AG04450 (cell line): ENCODE measurements at regions not wholly inside any gene's neighbourhood (a gene's known extent, or its start where the extent isn't known, plus 50 kb on each side); places are given as distances from the start of the nearest gene placed in this dataset.

Source experiments
- CTCF ChIA-PET: fragments of 300-600, 350-600 bp; formaldehyde crosslinking; extraction: SDS; loops from one replicate; lab custom pipeline; 2022; ENCODE audit warnings: antibody characterized with exemption, inconsistent platforms; lab: Charles Lee
- POLR2A ChIA-PET: fragments of 350-600 bp; formaldehyde crosslinking; extraction: SDS; loops from one replicate; lab custom pipeline; 2021; ENCODE audit warnings: antibody characterized with exemption, inconsistent platforms; lab: Yijun Ruan, JAX
- DNase-seq: peaks from one replicate; pipeline ENCODE4 v3.0.0-alpha.2; 2011; ENCODE audit warnings: low read depth, low spot score
- H3K27ac ChIP-seq: one replicate; pipeline ENCODE4 v1.5.1; 2012; ENCODE audit warnings: low read depth, low read length, control low read depth
- H3K27me3 ChIP-seq: one replicate; pipeline ENCODE4 v1.6.0; 2012; ENCODE audit warnings: low read length; ENCODE audit not compliant: control insufficient read depth, insufficient read depth
- H3K4me3 ChIP-seq: 2 replicates; pipeline ENCODE4 v1.5.1; 2011; ENCODE audit warnings: mild to moderate bottlenecking, low read depth, low read length, control low read depth
- H3K9me3 ChIP-seq: 2 replicates; pipeline ENCODE4 v1.5.1; 2012; ENCODE audit warnings: low read length; ENCODE audit not compliant: control insufficient read depth, insufficient read depth
- TF ChIP-seq, protein P1 (sequence below): IDR thresholded peaks from 2 replicates; pipeline ENCODE4 v1.5.1; 2011; ENCODE audit warnings: low read depth, low read length, control low read depth, inconsistent platforms

GRCh38 chr5:41637424-41637823 lies 127.0 kb upstream of the PLCXD3 start:
- H3K9me3 ChIP-seq, result no peaks in the 10 kb centered on the region
- ChIA-PET CTCF (interaction anchor here (1.4 to 2.4 kb wide), 2 partner anchors 361 to 733 kb away, joined by 3 to 12 read pairs; no protein-coding TSS in a partner anchor), POLR2A (no interaction called here)
- H3K27ac ChIP-seq, result no peak overlapping the region
- DNase-seq, result no peak
- no peaks in the 10 kb centered on the region for H3K27me3 ChIP-seq
- H3K4me3 ChIP-seq, result no peak overlapping the region
- TF ChIP-seq, protein P1, sequence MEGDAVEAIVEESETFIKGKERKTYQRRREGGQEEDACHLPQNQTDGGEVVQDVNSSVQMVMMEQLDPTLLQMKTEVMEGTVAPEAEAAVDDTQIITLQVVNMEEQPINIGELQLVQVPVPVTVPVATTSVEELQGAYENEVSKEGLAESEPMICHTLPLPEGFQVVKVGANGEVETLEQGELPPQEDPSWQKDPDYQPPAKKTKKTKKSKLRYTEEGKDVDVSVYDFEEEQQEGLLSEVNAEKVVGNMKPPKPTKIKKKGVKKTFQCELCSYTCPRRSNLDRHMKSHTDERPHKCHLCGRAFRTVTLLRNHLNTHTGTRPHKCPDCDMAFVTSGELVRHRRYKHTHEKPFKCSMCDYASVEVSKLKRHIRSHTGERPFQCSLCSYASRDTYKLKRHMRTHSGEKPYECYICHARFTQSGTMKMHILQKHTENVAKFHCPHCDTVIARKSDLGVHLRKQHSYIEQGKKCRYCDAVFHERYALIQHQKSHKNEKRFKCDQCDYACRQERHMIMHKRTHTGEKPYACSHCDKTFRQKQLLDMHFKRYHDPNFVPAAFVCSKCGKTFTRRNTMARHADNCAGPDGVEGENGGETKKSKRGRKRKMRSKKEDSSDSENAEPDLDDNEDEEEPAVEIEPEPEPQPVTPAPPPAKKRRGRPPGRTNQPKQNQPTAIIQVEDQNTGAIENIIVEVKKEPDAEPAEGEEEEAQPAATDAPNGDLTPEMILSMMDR, result no peak

GRCh38 chr5:41636605-41637004 lies 126.2 kb upstream of the PLCXD3 start:
- H3K27ac ChIP-seq, result no peak overlapping the region
- no peak overlapping the region for H3K4me3 ChIP-seq
- no peak for DNase-seq
- TF ChIP-seq, protein P1, result peak; percentile 52
- CTCF ChIA-PET, result interaction anchor here (1.0 to 1.7 kb wide), 3 partner anchors 71 to 733 kb away, joined by 4 to 6 read pairs (median 4); no protein-coding TSS in a partner anchor
- no peaks in the 10 kb centered on the region for H3K27me3 ChIP-seq
- POLR2A ChIA-PET, result no interaction called here
- no peaks in the 10 kb centered on the region for H3K9me3 ChIP-seq

DNA sequence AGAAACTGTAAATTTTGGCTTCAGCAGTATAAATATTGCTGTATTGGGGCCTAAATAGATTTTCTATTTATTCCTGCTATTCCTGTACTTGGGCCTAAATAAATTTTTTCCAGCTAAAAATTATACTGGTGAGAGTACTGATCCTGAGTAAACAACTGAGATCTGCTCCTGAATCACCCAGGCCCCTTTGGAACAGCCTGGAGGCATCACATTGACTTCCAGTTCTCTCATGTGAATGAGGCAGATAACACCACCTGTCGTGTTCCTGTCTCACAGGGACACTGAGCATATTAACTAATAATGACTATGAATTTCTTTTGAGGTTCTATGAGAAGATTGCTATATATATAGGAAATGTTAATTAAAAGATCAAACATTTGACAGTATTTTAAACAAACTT lies 119.5 kb upstream of the PLCXD3 start:
- POLR2A ChIA-PET, result no interaction called here

DNA sequence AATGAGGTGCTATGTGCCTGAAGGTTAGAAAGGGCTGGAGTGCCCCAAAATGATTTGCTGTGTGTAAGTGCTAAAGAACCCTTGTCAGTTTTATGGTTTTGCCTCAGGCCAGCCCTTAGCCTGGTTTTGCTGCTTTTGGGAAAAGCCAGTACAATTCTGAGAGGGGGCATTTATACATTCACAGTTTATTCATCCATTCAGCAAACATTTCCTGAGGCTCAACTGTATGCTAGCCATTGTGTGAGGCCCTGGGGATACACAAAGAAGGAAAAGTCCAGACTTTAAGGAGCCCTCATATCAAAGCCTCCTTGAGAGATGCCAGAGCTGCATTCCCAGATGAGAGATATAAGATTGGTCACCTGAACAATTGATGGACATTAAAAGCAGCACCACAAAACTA lies 115.2 kb upstream of the PLCXD3 start:
- no peak for DNase-seq
- TF ChIP-seq, protein P1, result no peak
- ChIA-PET POLR2A (no interaction called here), CTCF (no interaction called here)
- no peak overlapping the region for H3K4me3 ChIP-seq
- H3K27ac ChIP-seq, result no peak overlapping the region
- H3K27me3 ChIP-seq, result no peaks in the 10 kb centered on the region
- H3K9me3 ChIP-seq, result no peaks in the 10 kb centered on the region

More for the DNA sequence above, 119.5 kb upstream of the PLCXD3 start:
- Histone ChIP-seq H3K27ac (no peak overlapping the region), H3K4me3 (no peak overlapping the region), H3K27me3 (no peaks in the 10 kb centered on the region), H3K9me3 (no peaks in the 10 kb centered on the region)
- CTCF ChIA-PET, result interaction anchor here (1.3 kb wide), 1 partner anchor 725 kb away, joined by 4 read pairs; no protein-coding TSS in a partner anchor
- no peak for DNase-seq
- TF ChIP-seq, protein P1, result no peak

DNA sequence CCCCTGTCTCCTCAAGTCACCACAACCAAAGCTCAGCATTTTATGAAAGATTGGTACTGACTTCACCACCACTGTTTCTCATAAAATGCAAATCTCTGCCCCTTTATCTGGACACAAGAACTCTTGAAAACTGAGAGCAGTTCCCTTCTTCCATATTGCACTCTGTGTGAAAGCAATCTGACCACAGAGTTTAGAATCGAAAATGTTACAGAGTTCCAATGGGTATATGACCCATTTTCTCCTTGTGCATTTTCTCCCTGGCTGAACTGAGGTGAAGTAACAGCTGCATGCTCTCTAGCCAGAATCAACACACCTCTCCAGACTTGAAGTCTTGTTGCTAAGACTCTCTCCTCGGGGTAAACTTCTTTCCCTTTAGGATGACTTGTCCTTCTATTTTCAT lies 111.0 kb upstream of the PLCXD3 start:
- TF ChIP-seq, protein P1, result no peak
- no peak overlapping the region for H3K4me3 ChIP-seq
- ChIA-PET CTCF (no interaction called here), POLR2A (no interaction called here)
- no peak overlapping the region for H3K27ac ChIP-seq
- no peaks in the 10 kb centered on the region for H3K27me3 ChIP-seq
- H3K9me3 ChIP-seq, result no peaks in the 10 kb centered on the region
- no peak for DNase-seq
